Nephron (organoid): ENCODE measurements at regions not wholly inside any gene's neighbourhood (a gene's known extent, or its start where the extent isn't known, plus 50 kb on each side); places are given as distances from the start of the nearest gene placed in this dataset.

Experiments used
- H3K27ac Mint-ChIP-seq, 3 experiments: 2 replicates each; pipeline ENCODE4 v1.8.0; 2020; ENCODE audit warnings: mixed read lengths in 3 of 3, mild to moderate bottlenecking in 2 of 3, moderate library complexity in 1 of 3
- H3K27me3 Mint-ChIP-seq: 2 replicates; pipeline ENCODE4 v1.8.0; 2021; ENCODE audit warnings: low read depth, mild to moderate bottlenecking, moderate library complexity, mixed read lengths
- H3K36me3 Mint-ChIP-seq: 2 replicates; pipeline ENCODE4 v1.8.0; 2020; ENCODE audit warnings: low read depth, mixed read lengths
- H3K4me1 Mint-ChIP-seq: 2 replicates; pipeline ENCODE4 v1.8.0; 2020; ENCODE audit warnings: mixed read lengths
- H3K4me3 Mint-ChIP-seq, 3 experiments: 2 replicates each; pipeline ENCODE4 v1.8.0; 2020; ENCODE audit warnings: mild to moderate bottlenecking in 3 of 3, mixed read lengths in 3 of 3, moderate library complexity in 2 of 3
- H3K9me3 Mint-ChIP-seq: 2 replicates; pipeline ENCODE4 v1.8.0; 2020; ENCODE audit warnings: mixed read lengths
- CTCF ChIP-seq, 3 experiments: fragments of 200-600 bp; sonication (generic); IDR thresholded peaks; one replicate each; pipeline ENCODE4 v1.5.0; 2021; ENCODE audit warnings: antibody characterized with exemption in 3 of 3; ENCODE audit not compliant: unreplicated experiment in 3 of 3

- Mint-ChIP-seq H3K36me3 (no peaks in the 10 kb centered on the region), H3K9me3 (no peaks in the 10 kb centered on the region), H3K4me3 (no peak overlapping the region), H3K27me3 (no peaks in the 10 kb centered on the region), H3K4me1 (no peaks in the 10 kb centered on the region), H3K27ac (no peak overlapping the region)
- TF ChIP-seq CTCF (IDR thresholded peaks at IDR 0.05; ENCODE audit: unreplicated experiment in 3 of 3) = no peak
Measured at GRCh38 chr5:89300426-89300970, 417.5 kb upstream of the MEF2C start.

GRCh38 chr5:89299998-89300397 is 417.0 kb upstream of the MEF2C start:
- Mint-ChIP-seq H3K36me3 (no peaks in the 10 kb centered on the region), H3K9me3 (no peaks in the 10 kb centered on the region), H3K27ac (no peak overlapping the region), H3K27me3 (no peaks in the 10 kb centered on the region), H3K4me1 (no peaks in the 10 kb centered on the region), H3K4me3 (no peak overlapping the region)
- TF ChIP-seq CTCF (IDR thresholded peaks at IDR 0.05; ENCODE audit: unreplicated experiment in 3 of 3) = no peak

GRCh38 chr5:89297066-89297465 is 414.1 kb upstream of the MEF2C start:
- Mint-ChIP-seq H3K27ac (no peak overlapping the region), H3K9me3 (no peaks in the 10 kb centered on the region), H3K4me3 (no peak overlapping the region), H3K27me3 (no peaks in the 10 kb centered on the region), H3K36me3 (no peaks in the 10 kb centered on the region), H3K4me1 (peaks cover 18% of the 10 kb centered on the region)
- no peak for TF ChIP-seq CTCF (IDR thresholded peaks at IDR 0.05; ENCODE audit: unreplicated experiment in 3 of 3)

GRCh38 chr5:89293810-89294209 is 410.8 kb upstream of the MEF2C start:
- Mint-ChIP-seq H3K27ac (no peak overlapping the region), H3K27me3 (no peaks in the 10 kb centered on the region), H3K4me3 (no peak overlapping the region), H3K4me1 (peaks cover 40% of the 10 kb centered on the region), H3K36me3 (no peaks in the 10 kb centered on the region), H3K9me3 (no peaks in the 10 kb centered on the region)
- no peak for TF ChIP-seq CTCF (IDR thresholded peaks at IDR 0.05; ENCODE audit: unreplicated experiment in 3 of 3)

- no peaks in the 10 kb centered on the region for H3K36me3 Mint-ChIP-seq
- no peaks in the 10 kb centered on the region for H3K9me3 Mint-ChIP-seq
- H3K27ac Mint-ChIP-seq = peak overlapping the region in 2 of 3 experiments; percentile 38 to 70
- TF ChIP-seq CTCF (IDR thresholded peaks at IDR 0.05; ENCODE audit: unreplicated experiment in 3 of 3) = no peak
- no peaks in the 10 kb centered on the region for H3K27me3 Mint-ChIP-seq
- H3K4me3 Mint-ChIP-seq = no peak overlapping the region
- peaks cover 40% of the 10 kb centered on the region for H3K4me1 Mint-ChIP-seq
Measured at GRCh38 chr5:89292487-89292886, 409.5 kb upstream of the MEF2C start.

GRCh38 chr5:89289604-89290003 is 406.6 kb upstream of the MEF2C start:
- Mint-ChIP-seq H3K4me3 (no peak overlapping the region), H3K27ac (peak overlapping the region in 1 of 3 experiments; percentile 37), H3K27me3 (no peaks in the 10 kb centered on the region), H3K9me3 (no peaks in the 10 kb centered on the region), H3K4me1 (peaks cover 40% of the 10 kb centered on the region), H3K36me3 (no peaks in the 10 kb centered on the region)
- TF ChIP-seq CTCF (IDR thresholded peaks at IDR 0.05; ENCODE audit: unreplicated experiment in 3 of 3) = no peak
